MCF 10A (cell line): ENCODE measurements at regions not wholly inside any gene's neighbourhood (a gene's known extent, or its start where the extent isn't known, plus 50 kb on each side); places are given as distances from the start of the nearest gene placed in this dataset.

Experiments
- BruUV-seq: library from RNA; stranded (reverse); fragments of 400-500 nt; replicated peaks from 2 replicates; lab custom pipeline; 2021; lab: Mats Ljungman, UMichigan
- CTCF ChIA-PET: fragments of 300-600 bp; sonication (Branson Sonifier 250); formaldehyde crosslinking; extraction: SDS; loops from one replicate; lab custom pipeline; 2021; ENCODE audit warnings: antibody characterized with exemption, inconsistent platforms; lab: Yijun Ruan, JAX
- POLR2A ChIA-PET: fragments of 300-600, 350-650 bp; sonication (Branson Sonifier 250); formaldehyde crosslinking; extraction: SDS; loops from one replicate; lab custom pipeline; 2020; ENCODE audit warnings: antibody characterized with exemption, inconsistent platforms; lab: Yijun Ruan, JAX
- DNase-seq: peaks from one replicate; pipeline ENCODE4 v3.0.0-alpha.2; 2018; ENCODE audit not compliant: unreplicated experiment
- H3K27ac Mint-ChIP-seq: one replicate; pipeline ENCODE4 v1.8.0; 2022; ENCODE audit warnings: mild to moderate bottlenecking, low read depth, mixed read lengths; ENCODE audit not compliant: unreplicated experiment
- H3K27me3 Mint-ChIP-seq: one replicate; pipeline ENCODE4 v1.8.0; 2022; ENCODE audit warnings: mixed read lengths; ENCODE audit not compliant: insufficient read depth, unreplicated experiment
- H3K36me3 Mint-ChIP-seq: one replicate; pipeline ENCODE4 v1.8.0; 2022; ENCODE audit warnings: mild to moderate bottlenecking, moderate library complexity, mixed read lengths; ENCODE audit not compliant: insufficient read depth, unreplicated experiment
- H3K4me1 Mint-ChIP-seq: one replicate; pipeline ENCODE4 v1.8.0; 2022; ENCODE audit warnings: mixed read lengths; ENCODE audit not compliant: insufficient read depth, unreplicated experiment
- H3K4me3 Mint-ChIP-seq: one replicate; pipeline ENCODE4 v1.8.0; 2022; ENCODE audit warnings: mild to moderate bottlenecking, moderate library complexity, mixed read lengths; ENCODE audit not compliant: unreplicated experiment
- H3K9me3 Mint-ChIP-seq: one replicate; pipeline ENCODE4 v1.8.0; 2022; ENCODE audit warnings: mixed read lengths; ENCODE audit not compliant: unreplicated experiment
- intact Hi-C: fragments of 100-400 bp; cut with micrococcal nuclease; formaldehyde crosslinking; loops from 2 replicates; pipeline ENCODE4 v1.14.1; 2022
- TF ChIP-seq, protein P1 (sequence below): fragments of 200-600 bp; IDR thresholded peaks from one replicate; pipeline ENCODE4 v1.8.0; 2022; ENCODE audit warnings: antibody characterized with exemption, mild to moderate bottlenecking; ENCODE audit not compliant: unreplicated experiment

DNA sequence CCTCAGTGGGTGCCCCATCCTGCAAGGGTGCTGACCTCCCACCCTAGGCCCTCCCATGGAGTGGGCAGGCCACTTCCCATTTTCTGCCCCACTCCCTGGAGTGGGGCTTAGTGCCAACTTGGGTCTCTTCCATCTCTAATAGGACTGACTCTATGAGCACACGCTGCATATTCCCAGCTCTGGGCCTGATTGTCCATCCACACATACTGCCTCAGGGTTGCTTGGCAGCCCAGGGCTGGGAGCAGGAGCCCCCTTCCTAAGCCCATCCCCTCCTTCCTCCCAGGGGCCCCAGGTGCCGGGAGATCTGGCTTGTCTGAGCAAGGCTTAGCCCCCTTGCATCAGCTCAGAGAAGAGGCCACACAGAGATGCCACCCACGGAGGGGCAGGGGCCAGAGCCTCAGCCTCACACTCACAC, 55.1 kb downstream of the PJA1 start:
- TF ChIP-seq, protein P1, sequence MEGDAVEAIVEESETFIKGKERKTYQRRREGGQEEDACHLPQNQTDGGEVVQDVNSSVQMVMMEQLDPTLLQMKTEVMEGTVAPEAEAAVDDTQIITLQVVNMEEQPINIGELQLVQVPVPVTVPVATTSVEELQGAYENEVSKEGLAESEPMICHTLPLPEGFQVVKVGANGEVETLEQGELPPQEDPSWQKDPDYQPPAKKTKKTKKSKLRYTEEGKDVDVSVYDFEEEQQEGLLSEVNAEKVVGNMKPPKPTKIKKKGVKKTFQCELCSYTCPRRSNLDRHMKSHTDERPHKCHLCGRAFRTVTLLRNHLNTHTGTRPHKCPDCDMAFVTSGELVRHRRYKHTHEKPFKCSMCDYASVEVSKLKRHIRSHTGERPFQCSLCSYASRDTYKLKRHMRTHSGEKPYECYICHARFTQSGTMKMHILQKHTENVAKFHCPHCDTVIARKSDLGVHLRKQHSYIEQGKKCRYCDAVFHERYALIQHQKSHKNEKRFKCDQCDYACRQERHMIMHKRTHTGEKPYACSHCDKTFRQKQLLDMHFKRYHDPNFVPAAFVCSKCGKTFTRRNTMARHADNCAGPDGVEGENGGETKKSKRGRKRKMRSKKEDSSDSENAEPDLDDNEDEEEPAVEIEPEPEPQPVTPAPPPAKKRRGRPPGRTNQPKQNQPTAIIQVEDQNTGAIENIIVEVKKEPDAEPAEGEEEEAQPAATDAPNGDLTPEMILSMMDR, result no peak
- no peaks in the 10 kb centered on the region for H3K36me3 Mint-ChIP-seq
- ChIA-PET CTCF (interaction anchor here (0.6 to 0.7 kb wide), 2 partner anchors 10 to 14 kb away, joined by 3 read pairs; no protein-coding TSS in a partner anchor), POLR2A (interaction anchor here (0.6 to 2.1 kb wide), 4 partner anchors 16 to 280 kb away, joined by 3 to 11 read pairs (median 3); partner anchors contain the start of genes EFNB1 and PJA1)
- no peaks in the 10 kb centered on the region for H3K9me3 Mint-ChIP-seq
- intact Hi-C loops, result no loop called here
- peaks cover 55% of the 10 kb centered on the region for H3K27me3 Mint-ChIP-seq
- H3K4me1 Mint-ChIP-seq, result peaks cover 14% of the 10 kb centered on the region
- DNase-seq, result no peak
- H3K27ac Mint-ChIP-seq, result no peak overlapping the region
- BruUV-seq, result no TSS peak
- no peak overlapping the region for H3K4me3 Mint-ChIP-seq

DNA sequence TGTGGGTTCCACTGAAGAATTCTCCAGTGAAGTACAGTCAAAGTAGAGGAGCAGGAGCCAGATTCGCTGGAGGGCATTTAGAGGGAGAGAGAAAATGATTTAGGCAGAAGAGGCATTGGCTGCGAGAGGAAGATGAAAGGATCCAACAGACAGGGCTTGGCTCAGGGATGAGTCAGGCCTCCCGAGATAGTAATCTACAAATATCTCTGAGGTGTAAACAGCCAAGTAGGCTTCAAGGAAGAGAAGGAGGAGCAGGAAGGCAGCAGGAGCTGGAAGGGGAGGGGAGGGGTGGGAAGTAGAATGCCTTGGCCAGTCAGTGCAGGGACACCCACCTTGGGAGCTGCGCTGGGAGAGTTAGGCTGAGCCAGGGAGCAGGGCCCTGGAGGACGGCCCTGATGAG, 55.5 kb downstream of the PJA1 start:
- intact Hi-C loops, result no loop called here
- TF ChIP-seq, protein P1, result no peak
- POLR2A ChIA-PET, result interaction anchor here (0.6 to 2.1 kb wide), 4 partner anchors 16 to 280 kb away, joined by 3 to 11 read pairs (median 3); partner anchors contain the start of genes EFNB1 and PJA1
- peaks cover 14% of the 10 kb centered on the region for H3K4me1 Mint-ChIP-seq
- H3K9me3 Mint-ChIP-seq, result no peaks in the 10 kb centered on the region
- CTCF ChIA-PET, result interaction anchor here (0.6 to 0.7 kb wide), 2 partner anchors 11 to 13 kb away, joined by 3 read pairs; no protein-coding TSS in a partner anchor
- H3K27me3 Mint-ChIP-seq, result peaks cover 57% of the 10 kb centered on the region
- no peak overlapping the region for H3K4me3 Mint-ChIP-seq
- H3K27ac Mint-ChIP-seq, result no peak overlapping the region
- no peaks in the 10 kb centered on the region for H3K36me3 Mint-ChIP-seq
- no TSS peak for BruUV-seq
- DNase-seq, result peak; percentile 88

- H3K36me3 Mint-ChIP-seq, result no peaks in the 10 kb centered on the region
Measured at GRCh38 chrX:69109036-69109663, 56.1 kb downstream of the PJA1 start.

More at GRCh38 chrX:69109036-69109663, 56.1 kb downstream of the PJA1 start:
- H3K4me1 Mint-ChIP-seq, result peaks cover 14% of the 10 kb centered on the region
- POLR2A ChIA-PET, result interaction anchor here (0.6 to 2.1 kb wide), 4 partner anchors 18 to 280 kb away, joined by 3 to 11 read pairs (median 4); partner anchors contain the start of genes EFNB1 and PJA1
- H3K9me3 Mint-ChIP-seq, result no peaks in the 10 kb centered on the region
- CTCF ChIA-PET, result interaction anchor here (0.6 kb wide), 1 partner anchor 13 kb away, joined by 3 read pairs; no protein-coding TSS in a partner anchor
- TF ChIP-seq, protein P1, result no peak
- no peak overlapping the region for H3K4me3 Mint-ChIP-seq
- DNase-seq, result no peak
- intact Hi-C loops, result no loop called here
- no peak overlapping the region for H3K27ac Mint-ChIP-seq
- no TSS peak for BruUV-seq
- peaks cover 63% of the 10 kb centered on the region for H3K27me3 Mint-ChIP-seq
